ENCODE measurements at regions not wholly inside any gene's neighbourhood (a gene's known extent, or its start where the extent isn't known, plus 50 kb on each side); places are given as distances from the start of the nearest gene placed in this dataset.

GRCh38 chr1:213934649-213935048 is 53.1 kb upstream of the PROX1 start:
- TF ChIP-seq NFIC (IDR thresholded peaks at IDR 0.05) (peak; percentile 37; the same call in 1 of the 2 replicates), EGR1 (IDR thresholded peaks at IDR 0.05) (no peak), EP300 (IDR thresholded peaks at IDR 0.05; ENCODE audit: borderline replicate concordance) (no peak)

GRCh38 chr1:213936571-213936970 is 51.2 kb upstream of the PROX1 start:
- TF ChIP-seq EGR1 (IDR thresholded peaks at IDR 0.05) (no peak), TAF1 (IDR thresholded peaks at IDR 0.05; ENCODE audit: low read depth) (no peak), TEAD4 (IDR thresholded peaks at IDR 0.05) (no peak), EP300 (IDR thresholded peaks at IDR 0.05; ENCODE audit: borderline replicate concordance) (no peak), MAX (IDR thresholded peaks at IDR 0.05) (no peak), CREB1 (IDR thresholded peaks at IDR 0.05; ENCODE audit: low read depth) (no peak), CEBPB (IDR thresholded peaks at IDR 0.05) (no peak), ZBTB7A (IDR thresholded peaks at IDR 0.05; ENCODE audit: low read depth) (no peak)

All from Ishikawa (cell line).